HL-60 (cell line): ENCODE measurements at regions not wholly inside any gene's neighbourhood (a gene's known extent, or its start where the extent isn't known, plus 50 kb on each side); places are given as distances from the start of the nearest gene placed in this dataset.

Experiments used
- CTCF ChIP-seq: IDR thresholded peaks from one replicate; pipeline ENCODE4 v1.5.1; 2011; ENCODE audit warnings: low read length, control low read depth, inconsistent platforms; ENCODE audit not compliant: insufficient read depth
- GABPA ChIP-seq: IDR thresholded peaks from 2 replicates; pipeline ENCODE4 v1.6.1; 2012; ENCODE audit warnings: low read depth
- POLR2AphosphoS5 ChIP-seq: IDR thresholded peaks from 2 replicates; pipeline ENCODE4 v1.6.1; 2012; ENCODE audit warnings: low read depth
- SPI1 ChIP-seq: IDR thresholded peaks from 2 replicates; pipeline ENCODE4 v1.6.1; 2012; ENCODE audit warnings: low read depth, mild to moderate bottlenecking, borderline replicate concordance

GRCh38 chr6:40706178-40706577, 119.0 kb upstream of the LRFN2 start:
- TF ChIP-seq CTCF (no peak), POLR2AphosphoS5 (no peak), GABPA (no peak), SPI1 (no peak)
